WERI-Rb-1 (cell line): ENCODE measurements at regions not wholly inside any gene's neighbourhood (a gene's known extent, or its start where the extent isn't known, plus 50 kb on each side); places are given as distances from the start of the nearest gene placed in this dataset.

Experiments used
- DNase-seq: peaks from one replicate; pipeline ENCODE4 v3.0.0-alpha.2; 2020
- H3K27ac ChIP-seq: fragments of 250-450 bp; sonication (Bioruptor Pico); 2 replicates; pipeline ENCODE4 v1.5.1; 2020; ENCODE audit warnings: mild to moderate bottlenecking, moderate library complexity
- H3K27me3 ChIP-seq: fragments of 250-450 bp; sonication (Bioruptor Pico); 2 replicates; pipeline ENCODE4 v1.5.1; 2021; ENCODE audit warnings: mild to moderate bottlenecking, low read depth, moderate library complexity; ENCODE audit not compliant: insufficient read depth, severe bottlenecking
- H3K36me3 ChIP-seq: fragments of 250-450 bp; sonication (Bioruptor Pico); 2 replicates; pipeline ENCODE4 v1.5.1; 2020; ENCODE audit warnings: mild to moderate bottlenecking, moderate library complexity
- H3K4me3 ChIP-seq: 2 replicates; pipeline ENCODE4 v1.5.1; 2011; ENCODE audit warnings: low read depth, mild to moderate bottlenecking, control low read depth, low read length
- H3K9me3 ChIP-seq: fragments of 250-450 bp; sonication (Bioruptor Pico); 2 replicates; pipeline ENCODE4 v1.5.1; 2021; ENCODE audit warnings: mild to moderate bottlenecking, moderate library complexity; ENCODE audit not compliant: severe bottlenecking
- CTCF ChIP-seq: IDR thresholded peaks from 2 replicates; pipeline ENCODE4 v1.5.1; 2011; ENCODE audit warnings: low read depth, mild to moderate bottlenecking, control low read depth, inconsistent platforms, low read length

GRCh38 chr5:21678526-21678925 lies 1174.6 kb downstream of the CDH12 start:
- Histone ChIP-seq H3K27ac (no peak overlapping the region), H3K27me3 (no peaks in the 10 kb centered on the region), H3K9me3 (no peaks in the 10 kb centered on the region), H3K4me3 (no peak overlapping the region), H3K36me3 (no peaks in the 10 kb centered on the region)
- TF ChIP-seq CTCF, result no peak
- DNase-seq, result no peak

GRCh38 chr5:21672911-21673310 lies 1180.2 kb downstream of the CDH12 start:
- H3K36me3 ChIP-seq, result no peaks in the 10 kb centered on the region
- no peaks in the 10 kb centered on the region for H3K27me3 ChIP-seq
- no peak overlapping the region for H3K4me3 ChIP-seq
- no peak overlapping the region for H3K27ac ChIP-seq
- DNase-seq, result no peak
- no peaks in the 10 kb centered on the region for H3K9me3 ChIP-seq
- TF ChIP-seq CTCF, result no peak

- no peak for DNase-seq
- Histone ChIP-seq H3K27ac (no peak overlapping the region), H3K9me3 (no peaks in the 10 kb centered on the region), H3K27me3 (no peaks in the 10 kb centered on the region), H3K36me3 (no peaks in the 10 kb centered on the region), H3K4me3 (no peak overlapping the region)
- TF ChIP-seq CTCF, result no peak
These were observed 1180.8 kb downstream of the CDH12 start for GRCh38 chr5:21672360-21672759.

GRCh38 chr5:21665524-21665923 lies 1187.6 kb downstream of the CDH12 start:
- Histone ChIP-seq H3K36me3 (no peaks in the 10 kb centered on the region), H3K27me3 (no peaks in the 10 kb centered on the region), H3K4me3 (no peak overlapping the region), H3K9me3 (peaks cover 11% of the 10 kb centered on the region), H3K27ac (no peak overlapping the region)
- DNase-seq, result no peak
- no peak for TF ChIP-seq CTCF

- H3K9me3 ChIP-seq, result peaks cover 11% of the 10 kb centered on the region
- no peak overlapping the region for H3K27ac ChIP-seq
- H3K27me3 ChIP-seq, result no peaks in the 10 kb centered on the region
- DNase-seq, result no peak
- no peak overlapping the region for H3K4me3 ChIP-seq
- no peaks in the 10 kb centered on the region for H3K36me3 ChIP-seq
- TF ChIP-seq CTCF, result peak; percentile 29; the same call in 1 of the 2 replicates
These were observed 1190.1 kb downstream of the CDH12 start for GRCh38 chr5:21663082-21663481.

- H3K36me3 ChIP-seq, result no peaks in the 10 kb centered on the region
These were observed 1192.0 kb downstream of the CDH12 start for GRCh38 chr5:21661184-21661583.

More at GRCh38 chr5:21661184-21661583, 1192.0 kb downstream of the CDH12 start:
- Histone ChIP-seq H3K27me3 (no peaks in the 10 kb centered on the region), H3K9me3 (peaks cover 11% of the 10 kb centered on the region), H3K27ac (no peak overlapping the region), H3K4me3 (no peak overlapping the region)
- DNase-seq, result no peak
- no peak for TF ChIP-seq CTCF
